Mucosa of descending colon (tissue), 3 donors: ENCODE measurements at regions not wholly inside any gene's neighbourhood (a gene's known extent, or its start where the extent isn't known, plus 50 kb on each side); places are given as distances from the start of the nearest gene placed in this dataset.

Experiments used
- ATAC-seq: fragments of 200-7000 bp; cut with Tn5 transposase; one replicate; pipeline ENCODE4 v1.9.1; 2020; ENCODE audit warnings: mild to moderate bottlenecking, moderate library complexity
- DNase-seq, 3 donors: peaks; one replicate each; pipeline ENCODE4 v3.0.0-alpha.2; 2020
- H3K36me3 ChIP-seq: fragments of 200-600 bp; one replicate; pipeline ENCODE4 v1.8.0; 2021; ENCODE audit warnings: low read depth, mild to moderate bottlenecking
- H3K4me1 ChIP-seq: fragments of 200-600 bp; one replicate; pipeline ENCODE4 v1.8.0; 2021; ENCODE audit warnings: low read depth, mild to moderate bottlenecking
- H3K4me3 ChIP-seq: fragments of 200-600 bp; one replicate; pipeline ENCODE4 v1.8.0; 2021; ENCODE audit warnings: mild to moderate bottlenecking
- H3K9me3 ChIP-seq: fragments of 200-600 bp; one replicate; pipeline ENCODE4 v1.8.0; 2021; ENCODE audit warnings: mild to moderate bottlenecking
- CTCF ChIP-seq: fragments of 200-600 bp; IDR thresholded peaks from one replicate; pipeline ENCODE4 v1.8.0; 2022; ENCODE audit warnings: antibody characterized with exemption, mild to moderate bottlenecking
- intact Hi-C, 2 donors: fragments of 100-400 bp; cut with DNase I in 1 of 2; cut with micrococcal nuclease in 1 of 2; formaldehyde crosslinking; loops; one replicate each; pipeline versions ENCODE4 v1.11.0 to v1.11.1; 2022; cut with DNase I, micrococcal nuclease
- donor health status: DM: no; HTN: no; CAD: no; lungs with moderate emphysema.
- donor health status: DM: no; HTN: no; CAD: no.
- donor health status: DM: no; HTN: yes; CAD: no.

DNA sequence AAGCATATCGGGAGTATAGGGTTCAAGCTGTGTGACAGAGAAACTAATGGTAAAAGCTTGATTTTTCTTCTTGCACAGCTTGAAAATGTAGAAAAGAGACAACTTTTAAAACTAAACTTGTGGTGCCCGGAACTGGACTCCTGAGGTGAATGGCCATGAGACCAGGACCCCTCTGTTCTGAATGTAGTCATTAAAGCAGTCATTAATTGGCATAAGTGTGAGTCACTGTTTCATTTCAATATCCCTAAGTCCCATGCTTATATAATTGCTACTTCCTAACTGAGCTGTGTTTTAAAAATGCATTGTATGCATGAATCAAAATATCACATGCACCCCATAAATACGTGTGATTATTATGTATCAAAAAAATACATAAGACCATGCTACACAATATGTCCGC is 463.1 kb upstream of the DYNLRB2 start:
- DNase-seq (no peak), ATAC-seq (no peak)
- no peaks in the 10 kb centered on the region for H3K9me3 ChIP-seq
- TF ChIP-seq CTCF: no peak
- no peaks in the 10 kb centered on the region for H3K4me1 ChIP-seq
- intact Hi-C loops: no loop called here
- H3K4me3 ChIP-seq: no peak overlapping the region
- H3K36me3 ChIP-seq: no peaks in the 10 kb centered on the region

GRCh38 chr16:80074329-80074728 is 466.5 kb upstream of the DYNLRB2 start:
- ATAC-seq: no peak
- no peaks in the 10 kb centered on the region for H3K36me3 ChIP-seq
- no peak overlapping the region for H3K4me3 ChIP-seq
- no peak for TF ChIP-seq CTCF
- DNase-seq: no peak
- H3K9me3 ChIP-seq: no peaks in the 10 kb centered on the region
- no peaks in the 10 kb centered on the region for H3K4me1 ChIP-seq
- intact Hi-C loops: no loop called here

GRCh38 chr16:80071964-80072456 is 468.8 kb upstream of the DYNLRB2 start:
- TF ChIP-seq CTCF: no peak
- Histone ChIP-seq H3K4me1 (no peaks in the 10 kb centered on the region), H3K9me3 (no peaks in the 10 kb centered on the region), H3K4me3 (no peak overlapping the region), H3K36me3 (no peaks in the 10 kb centered on the region)
- intact Hi-C loops: no loop called here
- no peak for ATAC-seq
- DNase-seq: no peak

GRCh38 chr16:80066805-80067580 is 466.5 kb upstream of the MAF start:
- H3K36me3 ChIP-seq: no peaks in the 10 kb centered on the region
- TF ChIP-seq CTCF: no peak
- DNase-seq (no peak), ATAC-seq (no peak)
- no peak overlapping the region for H3K4me3 ChIP-seq
- no peaks in the 10 kb centered on the region for H3K9me3 ChIP-seq
- intact Hi-C loops: no loop called here
- H3K4me1 ChIP-seq: no peaks in the 10 kb centered on the region

DNA sequence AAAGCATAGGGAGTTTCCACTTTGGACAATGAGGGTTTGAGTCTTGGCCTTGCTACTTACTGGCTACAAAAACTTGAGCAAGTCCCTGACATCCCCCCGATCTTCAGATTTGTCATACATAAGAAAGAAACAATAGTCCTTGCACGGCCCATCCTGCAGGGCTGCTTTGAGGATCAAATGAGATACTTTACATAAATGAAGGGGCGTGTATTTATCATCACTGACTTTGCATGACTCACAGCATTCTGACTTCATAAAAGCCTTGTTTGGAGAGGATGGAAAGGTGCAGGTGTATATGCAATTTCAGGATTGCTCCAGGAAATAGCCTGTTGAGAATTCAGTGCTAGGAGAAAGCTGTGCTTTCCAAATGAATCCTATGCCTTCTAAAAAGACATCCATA is 465.0 kb upstream of the MAF start:
- Histone ChIP-seq H3K4me3 (no peak overlapping the region), H3K9me3 (no peaks in the 10 kb centered on the region), H3K4me1 (no peaks in the 10 kb centered on the region), H3K36me3 (no peaks in the 10 kb centered on the region)
- intact Hi-C loops: no loop called here
- no peak for TF ChIP-seq CTCF
- ATAC-seq (peak; percentile 42), DNase-seq (no peak)
